MM.1S (cell line): ENCODE measurements at regions not wholly inside any gene's neighbourhood (a gene's known extent, or its start where the extent isn't known, plus 50 kb on each side); places are given as distances from the start of the nearest gene placed in this dataset.

ENCODE experiments used
- DNase-seq: peaks from one replicate; pipeline ENCODE4 v3.0.0-alpha.2; 2015
- H2AFZ ChIP-seq: fragments of 300-600 bp; sonication (generic); 2 replicates; pipeline ENCODE4 v1.6.0; 2016; ENCODE audit warnings: antibody characterized with exemption, low read length
- H3F3A ChIP-seq: fragments of 300-600 bp; sonication (generic); 2 replicates; pipeline ENCODE4 v1.6.1; 2016; ENCODE audit warnings: mild to moderate bottlenecking, antibody characterized with exemption, low read length, moderate library complexity, mixed read lengths; ENCODE audit not compliant: insufficient read depth
- H3K27ac ChIP-seq: fragments of 300-600 bp; sonication (generic); 2 replicates; pipeline ENCODE4 v1.5.1; 2016; ENCODE audit warnings: mild to moderate bottlenecking, low read length
- H3K27me3 ChIP-seq: fragments of 300-600 bp; sonication (generic); replicated peaks from 2 replicates; pipeline ENCODE4 v1.6.0; 2016; ENCODE audit warnings: low read length; ENCODE audit not compliant: insufficient read depth
- H3K36me3 ChIP-seq: fragments of 300-600 bp; sonication (generic); replicated peaks from 2 replicates; pipeline ENCODE4 v1.6.1; 2016; ENCODE audit warnings: mild to moderate bottlenecking, low read length, mixed read lengths; ENCODE audit not compliant: insufficient read depth
- H3K4me1 ChIP-seq: fragments of 300-600 bp; sonication (generic); 2 replicates; pipeline ENCODE4 v1.6.1; 2016; ENCODE audit warnings: low read length, mixed read lengths
- H3K4me2 ChIP-seq: fragments of 300-600 bp; sonication (generic); 2 replicates; pipeline ENCODE4 v1.6.0; 2016; ENCODE audit warnings: low read depth, low read length
- H3K4me3 ChIP-seq: fragments of 300-600 bp; sonication (generic); 2 replicates; pipeline ENCODE4 v1.5.1; 2016; ENCODE audit warnings: low read length, mixed read lengths
- H3K79me2 ChIP-seq: fragments of 300-600 bp; sonication (generic); 2 replicates; pipeline ENCODE4 v1.6.1; 2016; ENCODE audit warnings: mixed run types, low read length, mixed read lengths
- H3K9ac ChIP-seq: fragments of 300-600 bp; sonication (generic); 2 replicates; pipeline ENCODE4 v1.6.1; 2016; ENCODE audit warnings: low read length, mixed read lengths
- H3K9me2 ChIP-seq: fragments of 300-600 bp; sonication (generic); replicated peaks from 2 replicates; pipeline ENCODE4 v1.6.1; 2016; ENCODE audit warnings: mild to moderate bottlenecking, low read length, mixed read lengths; ENCODE audit not compliant: insufficient read depth
- H3K9me3 ChIP-seq: fragments of 300-600 bp; sonication (generic); replicated peaks from 2 replicates; pipeline ENCODE4 v1.6.1; 2016; ENCODE audit warnings: mild to moderate bottlenecking, low read length, mixed read lengths; ENCODE audit not compliant: insufficient read depth
- H4K20me1 ChIP-seq: fragments of 300-600 bp; sonication (generic); 2 replicates; pipeline ENCODE4 v1.6.1; 2016; ENCODE audit warnings: mild to moderate bottlenecking, low read length, moderate library complexity, mixed read lengths; ENCODE audit not compliant: insufficient read depth
- CTCF ChIP-seq: fragments of 300-600 bp; sonication (generic); IDR thresholded peaks from 2 replicates; pipeline ENCODE4 v1.5.1; 2016; ENCODE audit warnings: antibody characterized with exemption, low read length, mixed read lengths
- EZH2 ChIP-seq: fragments of 300-600 bp; sonication (generic); optimal IDR thresholded peaks from 2 replicates; pipeline ENCODE3; 2017; ENCODE audit warnings: low read depth, mild to moderate bottlenecking, antibody characterized with exemption, low read length, mixed read lengths
- EZH2phosphoT487 ChIP-seq: fragments of 300-600 bp; sonication (generic); IDR thresholded peaks from 2 replicates; pipeline ENCODE4 v1.6.1; 2018; ENCODE audit warnings: antibody characterized with exemption, low read length

GRCh38 chr2:42979870-42980763 is 187.7 kb upstream of the HAAO start:
- H2AFZ ChIP-seq: no peak overlapping the region
- no peaks in the 10 kb centered on the region for H3K79me2 ChIP-seq
- TF ChIP-seq CTCF: no peak
- TF ChIP-seq EZH2: no peak
- no peak for TF ChIP-seq EZH2phosphoT487
- DNase-seq: no peak
- H3K27ac ChIP-seq: no peak overlapping the region
- H3F3A ChIP-seq: no peaks in the 10 kb centered on the region
- no peaks in the 10 kb centered on the region for H3K9me2 ChIP-seq
- no peaks in the 10 kb centered on the region for H3K9me3 ChIP-seq
- no peaks in the 10 kb centered on the region for H3K27me3 ChIP-seq
- H3K9ac ChIP-seq: no peak overlapping the region
- no peaks in the 10 kb centered on the region for H3K36me3 ChIP-seq
- H4K20me1 ChIP-seq: no peaks in the 10 kb centered on the region
- no peak overlapping the region for H3K4me3 ChIP-seq
- no peaks in the 10 kb centered on the region for H3K4me1 ChIP-seq
- H3K4me2 ChIP-seq: no peak overlapping the region

- H3K27me3 ChIP-seq: no peaks in the 10 kb centered on the region
- DNase-seq: no peak
- H3K9me2 ChIP-seq: no peaks in the 10 kb centered on the region
- no peaks in the 10 kb centered on the region for H4K20me1 ChIP-seq
- no peaks in the 10 kb centered on the region for H3K4me1 ChIP-seq
- no peaks in the 10 kb centered on the region for H3K36me3 ChIP-seq
- no peak overlapping the region for H3K4me3 ChIP-seq
- H3K9me3 ChIP-seq: no peaks in the 10 kb centered on the region
- no peaks in the 10 kb centered on the region for H3F3A ChIP-seq
- no peak overlapping the region for H3K9ac ChIP-seq
- no peak for TF ChIP-seq EZH2
- TF ChIP-seq CTCF: no peak
- no peak for TF ChIP-seq EZH2phosphoT487
- no peak overlapping the region for H3K27ac ChIP-seq
- no peak overlapping the region for H2AFZ ChIP-seq
- no peaks in the 10 kb centered on the region for H3K79me2 ChIP-seq
- H3K4me2 ChIP-seq: no peak overlapping the region
These were observed 187.1 kb upstream of the HAAO start for GRCh38 chr2:42979416-42979869.

GRCh38 chr2:42978887-42979415 is 186.6 kb upstream of the HAAO start:
- Histone ChIP-seq H3K27ac (no peak overlapping the region), H3K4me1 (0 out of 2 replicates have a peak, but pooled peaks cover under 1% of the 10 kb centered on the region), H3K4me3 (no peak overlapping the region), H2AFZ (no peak overlapping the region), H3K79me2 (no peaks in the 10 kb centered on the region), H3K36me3 (no peaks in the 10 kb centered on the region), H4K20me1 (no peaks in the 10 kb centered on the region), H3K27me3 (no peaks in the 10 kb centered on the region), H3K9me3 (no peaks in the 10 kb centered on the region), H3K4me2 (no peak overlapping the region), H3F3A (no peaks in the 10 kb centered on the region), H3K9ac (no peak overlapping the region), H3K9me2 (no peaks in the 10 kb centered on the region)
- no peak for DNase-seq
- TF ChIP-seq EZH2 (no peak), CTCF (no peak), EZH2phosphoT487 (no peak)
